ENCODE measurements at regions not wholly inside any gene's neighbourhood (a gene's known extent, or its start where the extent isn't known, plus 50 kb on each side); places are given as distances from the start of the nearest gene placed in this dataset.
"Not testable (repeated sequence)": the region's sequence is repeated elsewhere in the genome, so short reads cannot be mapped to it uniquely, and the experiment has no call there.

GRCh38 chr2:106282462-106283170 lies 88.5 kb upstream of the UXS1 start:
- CTCF ChIA-PET = no interaction called here
- Histone ChIP-seq H3K79me2 (ENCODE audit: low read length) (no peaks in the 10 kb centered on the region), H3K4me1 (ENCODE audit: insufficient read depth, low read length) (no peaks in the 10 kb centered on the region), H4K20me1 (ENCODE audit: low read length) (no peaks in the 10 kb centered on the region), H2AFZ (ENCODE audit: low read length) (no peak overlapping the region), H3K36me3 (ENCODE audit: low read depth, low read length) (no peaks in the 10 kb centered on the region), H3K9ac (ENCODE audit: low read length) (no peak overlapping the region), H3K4me3 (ENCODE audit: low read length) (no peak overlapping the region), H3K9me3 (ENCODE audit: low read length) (no peaks in the 10 kb centered on the region), H3F3A (ENCODE audit: low read length, unreplicated experiment) (no peaks in the 10 kb centered on the region), H3K27me3 (ENCODE audit: low read length) (peaks cover 67% of the 10 kb centered on the region), H3K27ac (ENCODE audit: low read length) (no peak overlapping the region), H3K4me2 (ENCODE audit: low read length) (no peak overlapping the region), H3K9me2 (replicated peaks; ENCODE audit: low read length) (no peaks in the 10 kb centered on the region)
- intact Hi-C loops (cut with micrococcal nuclease) = no loop called here
- ATAC-seq (no peak), DNase-seq (no peak)
- POLR2A ChIA-PET (ENCODE audit: unreplicated experiment) = no interaction called here
- TF ChIP-seq EZH2 (IDR thresholded peaks at IDR 0.05; ENCODE audit: low read length, unreplicated experiment) (no peak), EZH2phosphoT487 (IDR thresholded peaks at IDR 0.05; ENCODE audit: borderline replicate concordance, low read length) (no peak), CTCF (conservative IDR thresholded peaks at IDR 0.05; ENCODE audit: low read depth, low read length) (no peak)
- no TSS peak for BruUV-seq (replicated peaks)

- H3F3A ChIP-seq (ENCODE audit: low read length, unreplicated experiment); H3K36me3 ChIP-seq (ENCODE audit: low read depth, low read length); POLR2A ChIA-PET (ENCODE audit: unreplicated experiment); DNase-seq; H3K4me1 ChIP-seq (ENCODE audit: insufficient read depth, low read length); H3K4me3 ChIP-seq (ENCODE audit: low read length); H3K9ac ChIP-seq (ENCODE audit: low read length); CTCF ChIA-PET; H3K27ac ChIP-seq (ENCODE audit: low read length); H3K9me2 ChIP-seq (replicated peaks; ENCODE audit: low read length); H3K79me2 ChIP-seq (ENCODE audit: low read length); BruUV-seq (replicated peaks); ATAC-seq; intact Hi-C loops (cut with micrococcal nuclease); H4K20me1 ChIP-seq (ENCODE audit: low read length); H3K4me2 ChIP-seq (ENCODE audit: low read length); H2AFZ ChIP-seq (ENCODE audit: low read length); H3K9me3 ChIP-seq (ENCODE audit: low read length): not testable (repeated sequence)
- H3K27me3 ChIP-seq (ENCODE audit: low read length) = peaks cover 67% of the 10 kb centered on the region
These were observed 87.9 kb upstream of the UXS1 start for GRCh38 chr2:106281907-106282430.

- H3K9me3 ChIP-seq (ENCODE audit: low read length) = no peaks in the 10 kb centered on the region
- no TSS peak for BruUV-seq (replicated peaks)
- no peak overlapping the region for H3K27ac ChIP-seq (ENCODE audit: low read length)
- no peak for DNase-seq
- H3K9ac ChIP-seq (ENCODE audit: low read length) = no peak overlapping the region
- POLR2A ChIA-PET (ENCODE audit: unreplicated experiment) = no interaction called here
- H3K4me3 ChIP-seq (ENCODE audit: low read length) = no peak overlapping the region
- no peaks in the 10 kb centered on the region for H3K36me3 ChIP-seq (ENCODE audit: low read depth, low read length)
- H3K79me2 ChIP-seq (ENCODE audit: low read length) = no peaks in the 10 kb centered on the region
- no peaks in the 10 kb centered on the region for H3K9me2 ChIP-seq (replicated peaks; ENCODE audit: low read length)
- no peak overlapping the region for H2AFZ ChIP-seq (ENCODE audit: low read length)
- H3K4me1 ChIP-seq (ENCODE audit: insufficient read depth, low read length) = no peaks in the 10 kb centered on the region
- peaks cover 61% of the 10 kb centered on the region for H3K27me3 ChIP-seq (ENCODE audit: low read length)
- intact Hi-C loops (cut with micrococcal nuclease) = no loop called here
- ATAC-seq = no peak
- H3F3A ChIP-seq (ENCODE audit: low read length, unreplicated experiment) = no peaks in the 10 kb centered on the region
- CTCF ChIA-PET = no interaction called here
- TF ChIP-seq EZH2 (IDR thresholded peaks at IDR 0.05; ENCODE audit: low read length, unreplicated experiment) = no peak
- TF ChIP-seq EZH2phosphoT487 (IDR thresholded peaks at IDR 0.05; ENCODE audit: borderline replicate concordance, low read length) = no peak
- TF ChIP-seq CTCF (conservative IDR thresholded peaks at IDR 0.05; ENCODE audit: low read depth, low read length) = no peak
- H4K20me1 ChIP-seq (ENCODE audit: low read length) = no peaks in the 10 kb centered on the region
- H3K4me2 ChIP-seq (ENCODE audit: low read length) = no peak overlapping the region
These were observed 86.8 kb upstream of the UXS1 start for GRCh38 chr2:106280722-106281446.
